Neural crest cell (in vitro differentiated cells): ENCODE measurements at regions not wholly inside any gene's neighbourhood (a gene's known extent, or its start where the extent isn't known, plus 50 kb on each side); places are given as distances from the start of the nearest gene placed in this dataset.

ENCODE experiments used
- DNase-seq: peaks from one replicate; pipeline ENCODE4 v3.0.0; 2021; ENCODE audit warnings: low read depth, mixed read lengths, low spot score
- H3K27ac Mint-ChIP-seq: one replicate; pipeline ENCODE4 v1.8.0; 2021; ENCODE audit warnings: mild to moderate bottlenecking, mixed read lengths; ENCODE audit not compliant: unreplicated experiment
- H3K27me3 Mint-ChIP-seq: 2 replicates; pipeline ENCODE4 v1.8.0; 2021; ENCODE audit warnings: low read depth, mild to moderate bottlenecking, mixed read lengths
- H3K36me3 Mint-ChIP-seq: 2 replicates; pipeline ENCODE4 v1.8.0; 2021; ENCODE audit warnings: low read depth, mild to moderate bottlenecking, mixed read lengths
- H3K4me1 Mint-ChIP-seq: 2 replicates; pipeline ENCODE4 v1.8.0; 2021; ENCODE audit warnings: mixed read lengths
- H3K4me3 Mint-ChIP-seq: one replicate; pipeline ENCODE4 v1.8.0; 2021; ENCODE audit warnings: mild to moderate bottlenecking, mixed read lengths
- H3K9me3 Mint-ChIP-seq: 2 replicates; pipeline ENCODE4 v1.8.0; 2021; ENCODE audit warnings: mixed read lengths
- CTCF ChIP-seq: fragments of 200-600 bp; sonication (generic); conservative IDR thresholded peaks from 2 replicates; pipeline ENCODE4 v1.5.0; 2021; ENCODE audit warnings: antibody characterized with exemption, mild to moderate bottlenecking

- no peaks in the 10 kb centered on the region for H3K36me3 Mint-ChIP-seq
- DNase-seq = no peak
- H3K9me3 Mint-ChIP-seq = no peaks in the 10 kb centered on the region
- TF ChIP-seq CTCF = no peak
- peaks cover 17% of the 10 kb centered on the region for H3K4me1 Mint-ChIP-seq
- H3K27ac Mint-ChIP-seq = no peak overlapping the region
- no peak overlapping the region for H3K4me3 Mint-ChIP-seq
- H3K27me3 Mint-ChIP-seq = no peaks in the 10 kb centered on the region
Observed at GRCh38 chr4:117793845-117794480, 240.3 kb upstream of the NDST3 start.

- H3K9me3 Mint-ChIP-seq = no peaks in the 10 kb centered on the region
- no peak overlapping the region for H3K4me3 Mint-ChIP-seq
- H3K27ac Mint-ChIP-seq = no peak overlapping the region
- no peaks in the 10 kb centered on the region for H3K36me3 Mint-ChIP-seq
- no peak for TF ChIP-seq CTCF
- H3K4me1 Mint-ChIP-seq = peaks cover 36% of the 10 kb centered on the region
- no peaks in the 10 kb centered on the region for H3K27me3 Mint-ChIP-seq
- DNase-seq = no peak
Observed at GRCh38 chr4:117796677-117797076, 237.6 kb upstream of the NDST3 start.

GRCh38 chr4:117800636-117801035, 233.7 kb upstream of the NDST3 start:
- Mint-ChIP-seq H3K9me3 (peaks cover 3% of the 10 kb centered on the region), H3K36me3 (no peaks in the 10 kb centered on the region), H3K4me3 (no peak overlapping the region), H3K27ac (no peak overlapping the region), H3K4me1 (peaks cover 39% of the 10 kb centered on the region), H3K27me3 (no peaks in the 10 kb centered on the region)
- DNase-seq = no peak
- TF ChIP-seq CTCF = no peak

GRCh38 chr4:117801756-117802155, 232.5 kb upstream of the NDST3 start:
- no peak overlapping the region for H3K27ac Mint-ChIP-seq
- H3K4me1 Mint-ChIP-seq = peaks cover 46% of the 10 kb centered on the region
- H3K9me3 Mint-ChIP-seq = peaks cover 3% of the 10 kb centered on the region
- no peak overlapping the region for H3K4me3 Mint-ChIP-seq
- TF ChIP-seq CTCF = no peak
- DNase-seq = no peak
- H3K36me3 Mint-ChIP-seq = no peaks in the 10 kb centered on the region
- H3K27me3 Mint-ChIP-seq = no peaks in the 10 kb centered on the region

GRCh38 chr4:117811731-117812130, 222.6 kb upstream of the NDST3 start:
- H3K9me3 Mint-ChIP-seq = peaks cover 3% of the 10 kb centered on the region
- no peak for TF ChIP-seq CTCF
- H3K27ac Mint-ChIP-seq = no peak overlapping the region
- H3K4me3 Mint-ChIP-seq = no peak overlapping the region
- no peaks in the 10 kb centered on the region for H3K36me3 Mint-ChIP-seq
- no peak for DNase-seq
- no peaks in the 10 kb centered on the region for H3K27me3 Mint-ChIP-seq
- peaks cover 39% of the 10 kb centered on the region for H3K4me1 Mint-ChIP-seq
